Thyroid gland (tissue), 4 donors: ENCODE measurements at regions not wholly inside any gene's neighbourhood (a gene's known extent, or its start where the extent isn't known, plus 50 kb on each side); places are given as distances from the start of the nearest gene placed in this dataset.

Experiments used
- DNase-seq, 2 donors: peaks; one replicate each; pipeline ENCODE4 v3.0.0-alpha.2; 2019
- H3K27ac ChIP-seq, 3 donors: fragments of 200-600 bp; sonication (generic); 1 replicate in 2 of 3; 2 replicates in 1 of 3; pipeline ENCODE4 v1.5.1; 2016 to 2019; ENCODE audit warnings: mild to moderate bottlenecking in 1 of 3, moderate library complexity in 1 of 3
- H3K27me3 ChIP-seq: fragments of 200-600 bp; sonication (generic); one replicate; pipeline ENCODE4 v1.5.1; 2019
- H3K36me3 ChIP-seq, 2 donors: fragments of 200-600 bp; sonication (generic); one replicate each; pipeline ENCODE4 v1.5.1; 2016 to 2019
- H3K4me1 ChIP-seq, 2 donors: fragments of 200-600 bp; sonication (generic); one replicate each; pipeline ENCODE4 v1.5.1; 2017 to 2019
- H3K4me3 ChIP-seq, 3 donors: fragments of 200-600 bp; sonication (generic); replicated peaks in 1 of 3; 1 replicate in 2 of 3; 2 replicates in 1 of 3; pipeline ENCODE4 v1.5.1; 2016; ENCODE audit warnings: mild to moderate bottlenecking in 1 of 3
- H3K9me3 ChIP-seq: fragments of 200-600 bp; sonication (generic); one replicate; pipeline ENCODE4 v1.5.1; 2017
- POLR2A ChIP-seq, 2 donors: fragments of 450-650 bp; IDR thresholded peaks; one replicate each; pipeline ENCODE4 v1.6.1; 2017; ENCODE audit warnings: antibody characterized with exemption in 2 of 2, mild to moderate bottlenecking in 2 of 2, moderate library complexity in 1 of 2
- WGBS, 2 donors: methylation state at CpG; one replicate each; pipeline ENCODE4 v1.1.5; 2017; 5-methylcytosine and 5-hydroxymethylcytosine counted together
- intact Hi-C: fragments of 100-400 bp; cut with DNase I; formaldehyde crosslinking; loops from one replicate; pipeline ENCODE4 v1.15.1; 2023
- TF ChIP-seq, protein P1 (sequence below), 6 experiments: fragments of 200-600 bp in 3 of 6; fragments of 450-650 bp in 3 of 6; sonication (generic) in 3 of 6; IDR thresholded peaks; one replicate each; pipeline ENCODE4 v1.5.1; 2016 to 2019; ENCODE audit warnings: antibody characterized with exemption in 6 of 6, mild to moderate bottlenecking in 2 of 6, inconsistent platforms in 1 of 6, moderate library complexity in 1 of 6

- DNase-seq: no peak
- H3K4me3 ChIP-seq: no peak overlapping the region
- intact Hi-C loops: no loop called here
- no peaks in the 10 kb centered on the region for H3K27me3 ChIP-seq
- H3K9me3 ChIP-seq: no peaks in the 10 kb centered on the region
- TF ChIP-seq, protein P1, sequence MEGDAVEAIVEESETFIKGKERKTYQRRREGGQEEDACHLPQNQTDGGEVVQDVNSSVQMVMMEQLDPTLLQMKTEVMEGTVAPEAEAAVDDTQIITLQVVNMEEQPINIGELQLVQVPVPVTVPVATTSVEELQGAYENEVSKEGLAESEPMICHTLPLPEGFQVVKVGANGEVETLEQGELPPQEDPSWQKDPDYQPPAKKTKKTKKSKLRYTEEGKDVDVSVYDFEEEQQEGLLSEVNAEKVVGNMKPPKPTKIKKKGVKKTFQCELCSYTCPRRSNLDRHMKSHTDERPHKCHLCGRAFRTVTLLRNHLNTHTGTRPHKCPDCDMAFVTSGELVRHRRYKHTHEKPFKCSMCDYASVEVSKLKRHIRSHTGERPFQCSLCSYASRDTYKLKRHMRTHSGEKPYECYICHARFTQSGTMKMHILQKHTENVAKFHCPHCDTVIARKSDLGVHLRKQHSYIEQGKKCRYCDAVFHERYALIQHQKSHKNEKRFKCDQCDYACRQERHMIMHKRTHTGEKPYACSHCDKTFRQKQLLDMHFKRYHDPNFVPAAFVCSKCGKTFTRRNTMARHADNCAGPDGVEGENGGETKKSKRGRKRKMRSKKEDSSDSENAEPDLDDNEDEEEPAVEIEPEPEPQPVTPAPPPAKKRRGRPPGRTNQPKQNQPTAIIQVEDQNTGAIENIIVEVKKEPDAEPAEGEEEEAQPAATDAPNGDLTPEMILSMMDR (IDR thresholded peaks at IDR 0.05): no peak
- TF ChIP-seq POLR2A (IDR thresholded peaks at IDR 0.05): no peak
- peaks cover 16 to 18% of the 10 kb centered on the region in 2 donors for H3K4me1 ChIP-seq
- 94 to 96% methylated on average over 6 of the region's 6 CpGs for WGBS, 2 donors
- H3K27ac ChIP-seq: no peak overlapping the region
- no peaks in the 10 kb centered on the region for H3K36me3 ChIP-seq
Observed at GRCh38 chr2:236724200-236724599, 154.6 kb downstream of the ACKR3 start.

- Histone ChIP-seq H3K36me3 (no peaks in the 10 kb centered on the region), H3K4me3 (no peak overlapping the region), H3K27me3 (no peaks in the 10 kb centered on the region), H3K9me3 (no peaks in the 10 kb centered on the region), H3K4me1 (peaks cover 11 to 21% of the 10 kb centered on the region in 2 donors), H3K27ac (no peak overlapping the region)
- WGBS, 2 donors: 93 to 94% methylated on average over 20 of the region's 20 CpGs
- intact Hi-C loops: no loop called here
- TF ChIP-seq, protein P1 (IDR thresholded peaks at IDR 0.05): no peak
- no peak for TF ChIP-seq POLR2A (IDR thresholded peaks at IDR 0.05)
- DNase-seq: no peak
Observed at GRCh38 chr2:236726701-236727450, 157.3 kb downstream of the ACKR3 start.

DNA sequence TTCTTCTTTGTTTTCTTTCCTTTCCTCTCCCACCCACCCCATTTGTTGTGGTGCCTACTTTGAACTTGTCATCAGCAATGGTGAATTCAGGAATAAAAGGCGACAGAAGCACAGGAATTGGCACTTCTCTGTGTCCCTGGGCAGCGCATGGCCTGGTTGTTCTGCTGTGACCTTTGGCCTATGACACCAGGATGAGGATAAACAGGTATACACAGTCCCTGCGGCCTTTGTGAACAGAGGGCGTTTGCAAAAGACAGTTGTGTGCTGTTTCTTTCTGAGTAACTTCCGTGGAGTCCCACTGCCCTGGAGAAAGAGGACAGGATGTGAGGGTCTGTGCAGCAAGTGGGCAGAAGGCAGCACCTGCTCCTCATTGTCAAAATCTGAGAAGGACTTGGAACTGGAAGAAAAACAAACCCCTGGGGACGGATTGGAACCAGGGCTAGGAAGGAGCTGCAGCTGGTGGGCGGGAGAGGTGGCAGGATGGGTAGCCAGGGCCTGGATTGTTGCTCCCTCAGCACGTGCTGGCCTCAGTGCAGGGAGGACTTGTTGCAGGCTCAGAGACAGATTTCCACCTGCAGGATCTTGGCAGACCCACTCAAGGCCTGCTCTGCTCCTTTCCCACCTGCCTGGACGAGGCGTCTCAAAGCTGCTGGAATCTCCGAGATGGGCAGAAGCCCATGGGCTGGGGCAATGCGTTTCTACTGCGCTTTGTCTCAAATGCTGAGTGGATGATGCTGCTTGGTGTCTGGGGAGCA lies 159.5 kb downstream of the ACKR3 start:
- Histone ChIP-seq H3K36me3 (no peaks in the 10 kb centered on the region), H3K4me1 (peaks cover 14 to 24% of the 10 kb centered on the region in 2 donors), H3K27me3 (no peaks in the 10 kb centered on the region), H3K4me3 (no peak overlapping the region), H3K9me3 (no peaks in the 10 kb centered on the region), H3K27ac (no peak overlapping the region)
- DNase-seq: no peak
- TF ChIP-seq, protein P1 (IDR thresholded peaks at IDR 0.05): no peak
- no peak for TF ChIP-seq POLR2A (IDR thresholded peaks at IDR 0.05)
- 86 to 92% methylated on average over 11 to 13 of the region's 13 CpGs for WGBS, 2 donors
- intact Hi-C loops: no loop called here

- Histone ChIP-seq H3K27me3 (no peaks in the 10 kb centered on the region), H3K36me3 (no peaks in the 10 kb centered on the region), H3K4me1 (peaks cover 19 to 30% of the 10 kb centered on the region in 2 donors), H3K9me3 (no peaks in the 10 kb centered on the region), H3K4me3 (no peak overlapping the region), H3K27ac (peak overlapping the region; percentile 78 to 80 (median 78))
- WGBS, 2 donors: 38 to 48% methylated on average over 10 of the region's 10 CpGs
- intact Hi-C loops: no loop called here
- TF ChIP-seq, protein P1 (IDR thresholded peaks at IDR 0.05): no peak
- TF ChIP-seq POLR2A (IDR thresholded peaks at IDR 0.05): no peak
- DNase-seq: peak; percentile 80 to 86
Observed at GRCh38 chr2:236730393-236730792, 160.8 kb downstream of the ACKR3 start.
